NCI-H2171 treated with DMSO at 0.1 percent for 48 hours (cell line): ENCODE measurements at regions not wholly inside any gene's neighbourhood (a gene's known extent, or its start where the extent isn't known, plus 50 kb on each side); places are given as distances from the start of the nearest gene placed in this dataset.

Source experiments
- DNase-seq: peaks from one replicate; lab custom pipeline; 2025; lab: John Stamatoyannopoulos, UW

GRCh38 chr3:59299561-59299960 is 249.7 kb upstream of the CFAP20DC start:
- DNase-seq = no peak

GRCh38 chr3:59290358-59290757 is 240.5 kb upstream of the CFAP20DC start:
- DNase-seq = peak; percentile 51

GRCh38 chr3:59289831-59290230 is 240.0 kb upstream of the CFAP20DC start:
- DNase-seq = peak; percentile 86

- DNase-seq = peak; percentile 27
These were observed 239.1 kb upstream of the CFAP20DC start for GRCh38 chr3:59288951-59289350.

GRCh38 chr3:59286791-59287531 is 237.1 kb upstream of the CFAP20DC start:
- DNase-seq = peak; percentile 53

GRCh38 chr3:59285560-59285959 is 235.7 kb upstream of the CFAP20DC start:
- no peak for DNase-seq

- DNase-seq = no peak
These were observed 235.1 kb upstream of the CFAP20DC start for GRCh38 chr3:59284926-59285325.

- no peak for DNase-seq
These were observed 230.3 kb upstream of the CFAP20DC start for GRCh38 chr3:59280113-59280512.

- DNase-seq = no peak
These were observed 228.0 kb upstream of the CFAP20DC start for GRCh38 chr3:59277816-59278215.

GRCh38 chr3:59277201-59277600 is 227.4 kb upstream of the CFAP20DC start:
- no peak for DNase-seq

GRCh38 chr3:59273976-59274375 is 224.2 kb upstream of the CFAP20DC start:
- DNase-seq = no peak

- DNase-seq = no peak
These were observed 222.1 kb upstream of the CFAP20DC start for GRCh38 chr3:59271971-59272370.

- no peak for DNase-seq
These were observed 221.1 kb upstream of the CFAP20DC start for GRCh38 chr3:59270921-59271320.

- no peak for DNase-seq
These were observed 220.4 kb upstream of the CFAP20DC start for GRCh38 chr3:59270209-59270608.

- no peak for DNase-seq
These were observed 218.3 kb upstream of the CFAP20DC start for GRCh38 chr3:59268170-59268569.

GRCh38 chr3:59267021-59267420 is 217.2 kb upstream of the CFAP20DC start:
- no peak for DNase-seq

GRCh38 chr3:59266551-59266950 is 216.7 kb upstream of the CFAP20DC start:
- no peak for DNase-seq

GRCh38 chr3:59265566-59265965 is 215.7 kb upstream of the CFAP20DC start:
- DNase-seq = peak; percentile 48

- DNase-seq = no peak
These were observed 214.5 kb upstream of the CFAP20DC start for GRCh38 chr3:59264366-59264765.

- DNase-seq = no peak
These were observed 213.3 kb upstream of the CFAP20DC start for GRCh38 chr3:59263152-59263551.

GRCh38 chr3:59262076-59262498 is 212.3 kb upstream of the CFAP20DC start:
- DNase-seq = no peak

GRCh38 chr3:59261009-59261408 is 211.2 kb upstream of the CFAP20DC start:
- no peak for DNase-seq

GRCh38 chr3:59258550-59259260 is 208.9 kb upstream of the CFAP20DC start:
- DNase-seq = no peak

GRCh38 chr3:59257506-59257905 is 207.7 kb upstream of the CFAP20DC start:
- DNase-seq = no peak
